SKM-1 (cell line): ENCODE measurements at regions not wholly inside any gene's neighbourhood (a gene's known extent, or its start where the extent isn't known, plus 50 kb on each side); places are given as distances from the start of the nearest gene placed in this dataset.
"Not testable (repeated sequence)": the region's sequence is repeated elsewhere in the genome, so short reads cannot be mapped to it uniquely, and the experiment has no call there.

ENCODE experiments used
- DNase-seq: peaks from one replicate; lab custom pipeline; 2025; ENCODE audit not compliant: unreplicated experiment; lab: John Stamatoyannopoulos, UW

GRCh38 chr12:87020071-87020470 is 763.9 kb upstream of the MGAT4C start:
- no peak for DNase-seq

DNA sequence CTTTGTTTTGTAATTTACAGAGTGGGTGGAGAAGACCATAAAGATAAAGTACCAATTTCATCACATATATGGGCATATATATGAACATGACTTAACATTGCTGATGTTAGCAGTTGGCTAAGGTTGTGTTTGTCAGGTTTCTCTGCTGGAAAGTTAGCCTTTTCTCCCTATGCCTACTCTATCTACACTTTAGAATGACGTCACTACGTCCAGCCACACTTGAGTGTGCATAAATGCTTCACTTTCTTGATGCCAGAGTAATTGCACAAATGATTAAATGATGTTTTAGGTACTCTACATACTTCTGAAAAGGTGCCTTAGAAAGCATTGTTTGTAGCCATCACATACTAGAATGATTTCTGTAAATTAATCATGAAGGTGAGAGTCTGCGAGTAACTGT is 759.2 kb upstream of the MGAT4C start:
- DNase-seq, result no peak

DNA sequence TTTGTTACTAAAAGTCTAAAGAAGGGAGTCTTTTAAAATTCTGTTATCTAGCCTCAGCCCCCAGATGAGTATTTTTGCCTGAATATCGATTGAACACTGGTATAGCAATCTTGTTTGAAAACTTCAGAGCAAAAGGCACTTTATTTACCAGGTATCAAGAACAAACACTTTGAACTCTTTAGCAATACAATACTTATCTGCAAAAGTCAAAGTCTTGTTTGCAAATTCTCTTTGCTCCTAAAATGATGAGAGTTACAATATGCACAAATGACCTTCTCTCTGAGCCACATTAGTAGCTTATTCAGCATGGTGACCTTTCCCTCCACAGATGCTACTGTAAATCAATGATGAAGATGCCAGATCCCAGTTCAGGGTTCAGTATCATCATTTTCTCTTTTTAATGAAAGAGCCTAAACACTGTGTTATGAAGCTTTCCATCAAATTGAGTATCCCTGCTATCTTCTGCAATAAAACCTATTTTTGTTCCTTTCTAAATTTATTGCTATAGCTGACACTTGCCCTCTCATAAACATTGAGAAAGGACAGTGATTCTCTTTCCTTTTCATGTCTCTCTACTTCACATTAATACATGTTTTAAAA is 752.7 kb upstream of the MGAT4C start:
- no peak for DNase-seq

DNA sequence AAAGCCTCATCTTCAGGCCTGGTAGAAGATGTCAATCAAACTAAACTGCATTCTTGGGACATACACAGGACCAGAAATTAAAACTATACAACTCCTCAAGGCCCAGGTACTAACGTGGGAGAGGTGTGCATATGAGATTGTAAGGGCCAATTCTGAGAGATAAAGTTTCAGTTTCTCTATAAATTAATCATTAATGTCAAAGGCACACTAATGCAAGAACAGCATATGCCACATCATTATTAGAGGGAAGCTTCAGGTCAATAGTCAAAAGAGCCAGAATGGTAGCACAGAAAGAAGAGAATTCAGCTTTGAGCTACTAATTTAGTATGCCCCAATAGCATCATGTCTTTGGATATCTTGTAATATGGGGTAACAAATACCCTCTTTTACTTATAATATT is 744.9 kb upstream of the MGAT4C start:
- DNase-seq, result no peak

DNA sequence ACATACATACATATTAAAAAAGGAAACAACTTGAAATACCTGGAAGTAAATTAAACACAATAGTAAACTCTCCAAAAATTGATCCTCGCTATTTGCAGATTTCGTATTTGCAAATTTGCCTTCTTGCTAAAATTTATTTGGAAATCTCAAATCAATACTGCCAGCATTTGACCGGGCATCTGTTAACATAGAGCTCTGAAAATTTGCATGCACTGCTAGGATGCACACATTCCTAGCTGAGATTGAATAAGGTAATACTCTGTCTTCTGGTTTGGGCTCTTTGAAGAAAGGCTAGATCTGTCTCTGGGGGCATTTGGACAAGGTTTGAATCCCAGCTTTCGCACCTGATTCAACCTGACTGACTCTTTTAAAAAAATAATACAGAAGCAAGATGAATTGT is 729.1 kb upstream of the MGAT4C start:
- DNase-seq, result no peak

GRCh38 chr12:86970595-86970994 is 714.4 kb upstream of the MGAT4C start:
- not testable (repeated sequence) for DNase-seq

GRCh38 chr12:86959766-86960458 is 703.7 kb upstream of the MGAT4C start:
- DNase-seq, result no peak

DNA sequence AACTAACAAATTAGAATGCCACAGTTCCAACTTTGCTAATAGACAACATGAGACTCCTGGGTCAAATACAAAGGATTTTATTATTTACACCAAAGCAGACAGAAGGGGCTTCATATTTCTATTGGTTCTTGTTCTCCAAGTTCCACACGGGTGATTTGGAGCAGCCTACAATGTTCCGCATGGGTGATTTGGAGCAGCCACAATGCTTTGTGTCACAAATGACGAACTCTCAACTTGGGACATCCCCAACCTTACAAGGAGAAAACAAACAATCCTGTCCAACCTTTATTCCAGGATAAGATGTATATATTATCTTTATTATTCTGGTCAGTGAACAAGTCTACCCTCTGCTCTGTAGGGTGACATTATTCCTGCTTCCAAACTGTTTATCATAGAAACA is 694.3 kb upstream of the MGAT4C start:
- no peak for DNase-seq

GRCh38 chr12:86950043-86950442 is 693.9 kb upstream of the MGAT4C start:
- DNase-seq, result no peak

- DNase-seq, result no peak
Observed at GRCh38 chr12:86948851-86949250, 692.7 kb upstream of the MGAT4C start.

- DNase-seq, result no peak
Observed at GRCh38 chr12:86945685-86946196, 689.5 kb upstream of the MGAT4C start.

DNA sequence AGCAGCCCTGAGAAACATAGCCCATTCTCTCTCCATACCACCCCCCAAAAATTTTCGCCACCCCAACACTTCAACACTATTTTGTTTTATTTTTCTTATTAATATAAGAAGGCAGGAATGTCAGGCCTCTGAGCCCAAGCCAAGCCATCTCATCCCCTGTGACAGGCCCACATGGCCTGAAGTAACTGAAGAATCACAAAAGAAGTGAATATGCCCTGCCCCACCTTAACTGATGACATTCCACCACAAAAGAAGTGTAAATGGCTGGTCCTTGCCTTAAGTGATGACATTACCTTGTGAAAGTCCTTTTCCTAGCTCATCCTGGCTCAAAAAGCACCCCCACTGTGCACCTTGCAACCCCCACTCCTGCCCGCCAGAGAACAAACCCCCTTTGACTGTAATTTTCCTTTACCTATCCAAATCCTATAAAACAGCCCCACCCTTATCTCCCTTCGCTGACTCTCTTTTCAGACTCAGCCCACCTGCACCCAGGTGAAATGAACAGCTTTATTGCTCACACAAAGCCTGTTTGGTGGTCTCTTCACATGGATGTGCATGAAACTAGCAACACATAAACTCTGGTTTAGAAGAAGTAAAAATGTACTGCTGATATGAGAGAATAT is 688.1 kb upstream of the MGAT4C start:
- not testable (repeated sequence) for DNase-seq

DNA sequence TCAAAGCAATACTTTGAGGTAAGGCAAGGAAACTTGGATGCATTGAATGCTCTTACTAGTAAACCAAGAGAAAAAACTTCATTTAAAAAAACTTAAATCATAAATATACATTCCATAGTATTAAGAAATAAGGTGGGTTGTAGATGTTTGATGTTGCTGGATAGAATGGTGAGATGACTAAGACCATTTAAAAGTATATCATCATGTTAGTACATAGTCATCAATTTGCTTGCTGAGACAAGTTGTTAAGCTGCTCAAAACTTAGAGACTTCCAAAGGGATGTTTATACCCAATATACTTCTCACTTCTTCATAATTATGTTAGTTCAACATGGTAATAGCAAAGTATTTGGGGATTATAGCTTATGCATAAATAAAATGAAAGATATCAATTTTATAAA is 675.5 kb upstream of the MGAT4C start:
- no peak for DNase-seq

- no peak for DNase-seq
Observed at GRCh38 chr12:86929962-86930361, 673.8 kb upstream of the MGAT4C start.

GRCh38 chr12:86917121-86917520 is 660.9 kb upstream of the MGAT4C start:
- DNase-seq, result no peak

GRCh38 chr12:86914721-86915120 is 658.5 kb upstream of the MGAT4C start:
- peak; percentile 2 for DNase-seq

DNA sequence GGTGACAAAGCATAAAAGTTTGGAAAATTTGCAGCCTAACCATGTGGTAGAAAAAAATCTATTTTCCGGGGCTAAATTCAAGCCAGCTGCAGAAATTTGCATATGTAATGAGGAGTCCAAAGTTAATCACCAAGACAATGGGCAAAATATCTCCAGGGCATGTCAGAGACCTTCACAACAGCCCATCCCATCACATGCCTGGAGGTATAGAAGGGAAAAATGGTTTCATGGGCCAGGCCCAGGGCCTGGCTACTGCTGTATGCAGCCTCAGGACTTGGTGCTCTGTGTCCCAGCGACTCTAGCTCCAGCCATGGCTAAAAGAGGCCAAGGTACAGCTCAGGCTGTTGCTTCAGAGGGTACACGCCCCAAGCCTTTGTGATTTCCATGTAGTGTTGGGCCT is 655.8 kb upstream of the MGAT4C start:
- DNase-seq, result no peak

- no peak for DNase-seq
Observed at GRCh38 chr12:86903159-86903558, 647.0 kb upstream of the MGAT4C start.

DNA sequence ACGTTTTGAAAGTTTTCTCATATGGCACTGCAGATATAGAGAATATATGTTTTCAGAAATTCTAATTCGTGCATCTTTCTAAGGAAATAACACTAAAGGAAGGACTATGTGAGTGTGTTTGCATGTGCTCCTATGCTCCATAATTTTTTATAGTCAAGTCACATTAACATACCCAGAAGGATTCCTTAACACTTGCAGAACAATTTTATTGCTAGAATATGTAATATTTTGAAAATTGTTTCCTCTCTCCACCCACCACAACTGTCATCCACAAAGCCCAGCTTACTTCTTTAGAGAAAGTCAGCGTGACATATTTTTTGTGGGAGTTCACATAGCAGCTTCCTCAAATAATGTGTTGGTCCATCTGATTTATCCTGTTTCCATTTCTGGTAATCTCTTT is 604.6 kb upstream of the MGAT4C start:
- no peak for DNase-seq

GRCh38 chr12:86852451-86852850 is 596.3 kb upstream of the MGAT4C start:
- DNase-seq, result no peak

DNA sequence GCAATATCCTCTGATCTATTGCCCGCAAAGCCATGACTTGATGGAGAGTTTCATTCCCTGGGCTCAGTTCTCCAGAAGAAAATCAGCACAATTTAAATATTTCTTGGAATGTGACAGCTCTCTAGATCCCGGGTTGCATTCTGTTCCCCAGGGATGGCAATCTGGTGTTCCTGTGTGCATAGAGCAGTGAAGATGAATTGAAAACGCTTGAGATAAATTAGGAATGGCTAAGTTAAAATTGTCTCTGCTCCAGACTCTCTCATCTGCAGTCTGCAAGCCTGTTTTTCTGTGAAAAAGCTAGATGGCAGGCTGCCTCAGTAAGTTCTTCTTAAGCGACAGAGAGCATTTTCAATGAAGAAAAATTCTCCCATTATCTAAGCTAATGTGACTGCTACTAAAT is 582.5 kb upstream of the MGAT4C start:
- no peak for DNase-seq

- DNase-seq, result no peak
Observed at GRCh38 chr12:86838260-86838659, 582.1 kb upstream of the MGAT4C start.
